Caco-2 (cell line): ENCODE measurements at regions not wholly inside any gene's neighbourhood (a gene's known extent, or its start where the extent isn't known, plus 50 kb on each side); places are given as distances from the start of the nearest gene placed in this dataset.

Experiments
- BruUV-seq: library from RNA; stranded (reverse); fragments of 400-500 nt; replicated peaks from 2 replicates; lab custom pipeline; 2021; lab: Mats Ljungman, UMichigan
- CTCF ChIA-PET: fragments of 300-600 bp; sonication (Branson Sonifier 250); formaldehyde crosslinking; loops from one replicate; lab custom pipeline; 2022; ENCODE audit warnings: antibody characterized with exemption; lab: Charles Lee
- POLR2A ChIA-PET: fragments of 300-600 bp; sonication (Branson Sonifier 250); formaldehyde crosslinking; loops from one replicate; lab custom pipeline; 2022; ENCODE audit warnings: antibody characterized with exemption; lab: Charles Lee
- DNase-seq, 2 experiments: peaks; one replicate each; pipeline versions ENCODE4 v3.0.0 to v3.0.0-alpha.2; 2020 to 2022
- H3K27me3 ChIP-seq: replicated peaks from 2 replicates; pipeline ENCODE4 v1.6.0; 2011; ENCODE audit warnings: low read length; ENCODE audit not compliant: control insufficient read depth, insufficient read depth
- H3K36me3 ChIP-seq: 2 replicates; pipeline ENCODE4 v1.5.1; 2011; ENCODE audit warnings: low read length; ENCODE audit not compliant: control insufficient read depth, insufficient read depth
- H3K4me1 ChIP-seq: fragments of 250-450 bp; sonication (Bioruptor Pico); 2 replicates; pipeline ENCODE4 v1.5.1; 2020; ENCODE audit warnings: mild to moderate bottlenecking
- H3K4me3 ChIP-seq: 2 replicates; pipeline ENCODE4 v1.5.1; 2011; ENCODE audit warnings: low read depth, mild to moderate bottlenecking, control low read depth, low read length
- H3K9me3 ChIP-seq: fragments of 250-450 bp; sonication (Bioruptor Pico); 2 replicates; pipeline ENCODE4 v1.5.1; 2020; ENCODE audit warnings: mild to moderate bottlenecking, moderate library complexity
- H3K27ac Mint-ChIP-seq: one replicate; pipeline ENCODE4 v1.8.0; 2022; ENCODE audit warnings: mixed read lengths; ENCODE audit not compliant: unreplicated experiment
- H3K27me3 Mint-ChIP-seq: one replicate; pipeline ENCODE4 v1.8.0; 2022; ENCODE audit warnings: mixed read lengths; ENCODE audit not compliant: insufficient read depth, unreplicated experiment
- H3K36me3 Mint-ChIP-seq: one replicate; pipeline ENCODE4 v1.8.0; 2022; ENCODE audit warnings: mild to moderate bottlenecking, mixed read lengths; ENCODE audit not compliant: insufficient read depth, unreplicated experiment
- H3K4me1 Mint-ChIP-seq: one replicate; pipeline ENCODE4 v1.8.0; 2022; ENCODE audit warnings: low read depth, mixed read lengths; ENCODE audit not compliant: unreplicated experiment
- H3K4me3 Mint-ChIP-seq: one replicate; pipeline ENCODE4 v1.8.0; 2022; ENCODE audit warnings: mild to moderate bottlenecking, moderate library complexity, mixed read lengths; ENCODE audit not compliant: unreplicated experiment
- H3K9me3 Mint-ChIP-seq: one replicate; pipeline ENCODE4 v1.8.0; 2022; ENCODE audit warnings: mixed read lengths; ENCODE audit not compliant: unreplicated experiment
- CTCF ChIP-seq, 2 experiments: fragments of 200-600 bp in 1 of 2; IDR thresholded peaks; 1 replicate in 1 of 2; 2 replicates in 1 of 2; pipeline versions ENCODE4 v1.5.1 to v1.8.0; 2011 to 2022; ENCODE audit warnings: antibody characterized with exemption in 1 of 2, control low read depth in 1 of 2, inconsistent platforms in 1 of 2, low read depth in 1 of 2, low read length in 1 of 2, mild to moderate bottlenecking in 1 of 2, moderate library complexity in 1 of 2; ENCODE audit not compliant: insufficient read depth in 1 of 2, severe bottlenecking in 1 of 2, unreplicated experiment in 1 of 2
- intact Hi-C: fragments of 100-400 bp; cut with micrococcal nuclease; formaldehyde crosslinking; loops from one replicate; pipeline ENCODE4 v1.10.0; 2022; ENCODE audit not compliant: unreplicated experiment

- no peak for TF ChIP-seq CTCF (IDR thresholded peaks at IDR 0.05; ENCODE audit: insufficient read depth in 1 of 2, low read depth in 1 of 2, low read length in 1 of 2, severe bottlenecking in 1 of 2, unreplicated experiment in 1 of 2)
- H3K36me3 ChIP-seq = no peaks in the 10 kb centered on the region; the same call in 1 of the 2 replicates
- Mint-ChIP-seq H3K4me1 (no peaks in the 10 kb centered on the region), H3K27ac (no peak overlapping the region), H3K4me3 (no peak overlapping the region), H3K36me3 (no peaks in the 10 kb centered on the region), H3K9me3 (peaks cover 11% of the 10 kb centered on the region), H3K27me3 (no peaks in the 10 kb centered on the region)
- no TSS peak for BruUV-seq
- intact Hi-C loops = no loop called here
- H3K9me3 ChIP-seq = no peaks in the 10 kb centered on the region
- ChIA-PET CTCF (no interaction called here), POLR2A (no interaction called here)
- no peak for DNase-seq
- no peaks in the 10 kb centered on the region for H3K27me3 ChIP-seq
- H3K4me3 ChIP-seq = no peak overlapping the region
- H3K4me1 ChIP-seq = no peaks in the 10 kb centered on the region
Observed at GRCh38 chrX:45959567-45959966, 585.7 kb downstream of the ZNF674 start.

GRCh38 chrX:45956191-45956870 is 588.9 kb downstream of the ZNF674 start:
- Mint-ChIP-seq H3K36me3 (no peaks in the 10 kb centered on the region), H3K4me1 (no peaks in the 10 kb centered on the region), H3K27me3 (no peaks in the 10 kb centered on the region), H3K27ac (no peak overlapping the region), H3K9me3 (peaks cover 11% of the 10 kb centered on the region), H3K4me3 (no peak overlapping the region)
- intact Hi-C loops = no loop called here
- Histone ChIP-seq H3K36me3 (no peaks in the 10 kb centered on the region), H3K4me1 (no peaks in the 10 kb centered on the region), H3K4me3 (no peak overlapping the region), H3K9me3 (no peaks in the 10 kb centered on the region), H3K27me3 (no peaks in the 10 kb centered on the region)
- no TSS peak for BruUV-seq
- DNase-seq = no peak
- POLR2A ChIA-PET = no interaction called here
- CTCF ChIA-PET = no interaction called here
- TF ChIP-seq CTCF (IDR thresholded peaks at IDR 0.05; ENCODE audit: insufficient read depth in 1 of 2, low read depth in 1 of 2, low read length in 1 of 2, severe bottlenecking in 1 of 2, unreplicated experiment in 1 of 2) = no peak

- CTCF ChIA-PET = no interaction called here
- POLR2A ChIA-PET = no interaction called here
Observed at GRCh38 chrX:45955661-45956060, 589.6 kb downstream of the ZNF674 start.

More at GRCh38 chrX:45955661-45956060, 589.6 kb downstream of the ZNF674 start:
- no peaks in the 10 kb centered on the region for H3K36me3 Mint-ChIP-seq
- H3K9me3 ChIP-seq = no peaks in the 10 kb centered on the region
- peaks cover 11% of the 10 kb centered on the region for H3K9me3 Mint-ChIP-seq
- DNase-seq = no peak
- no TSS peak for BruUV-seq
- intact Hi-C loops = no loop called here
- no peaks in the 10 kb centered on the region for H3K27me3 ChIP-seq
- H3K27me3 Mint-ChIP-seq = no peaks in the 10 kb centered on the region
- no peak overlapping the region for H3K4me3 ChIP-seq
- H3K4me3 Mint-ChIP-seq = no peak overlapping the region
- H3K27ac Mint-ChIP-seq = no peak overlapping the region
- no peaks in the 10 kb centered on the region for H3K4me1 ChIP-seq
- no peaks in the 10 kb centered on the region for H3K36me3 ChIP-seq
- no peak for TF ChIP-seq CTCF (IDR thresholded peaks at IDR 0.05; ENCODE audit: insufficient read depth in 1 of 2, low read depth in 1 of 2, low read length in 1 of 2, severe bottlenecking in 1 of 2, unreplicated experiment in 1 of 2)
- no peaks in the 10 kb centered on the region for H3K4me1 Mint-ChIP-seq
